Putamen (tissue), 1 donor: ENCODE measurements at regions not wholly inside any gene's neighbourhood (a gene's known extent, or its start where the extent isn't known, plus 50 kb on each side); places are given as distances from the start of the nearest gene placed in this dataset.
"Not testable (repeated sequence)": the region's sequence is repeated elsewhere in the genome, so short reads cannot be mapped to it uniquely, and the experiment has no call there.

ENCODE experiments used
- DNase-seq: peaks from one replicate; pipeline ENCODE4 v3.0.0-alpha.2; 2016; ENCODE audit warnings: low spot score

- no peak for DNase-seq
Observed at GRCh38 chr6:97456070-97456469, 173.1 kb upstream of the MMS22L start.

- no peak for DNase-seq
Observed at GRCh38 chr6:97459535-97459934, 176.5 kb upstream of the MMS22L start.

- DNase-seq = no peak
Observed at GRCh38 chr6:97459986-97460385, 177.0 kb upstream of the MMS22L start.

- no peak for DNase-seq
Observed at GRCh38 chr6:97460394-97461080, 177.5 kb upstream of the MMS22L start.

GRCh38 chr6:97461218-97461617 lies 178.2 kb upstream of the MMS22L start:
- no peak for DNase-seq

GRCh38 chr6:97462031-97462430 lies 179.0 kb upstream of the MMS22L start:
- DNase-seq = no peak

- DNase-seq = no peak
Observed at GRCh38 chr6:97462938-97463598, 180.1 kb upstream of the MMS22L start.

- DNase-seq = no peak
Observed at GRCh38 chr6:97465877-97466561, 183.0 kb upstream of the MMS22L start.

GRCh38 chr6:97468981-97469380 lies 186.0 kb upstream of the MMS22L start:
- DNase-seq = no peak

- DNase-seq = no peak
Observed at GRCh38 chr6:97469451-97469850, 186.4 kb upstream of the MMS22L start.

GRCh38 chr6:97470322-97470721 lies 187.3 kb upstream of the MMS22L start:
- no peak for DNase-seq

- no peak for DNase-seq
Observed at GRCh38 chr6:97473979-97474378, 191.0 kb upstream of the MMS22L start.

- DNase-seq = peak; percentile 84
Observed at GRCh38 chr6:97497713-97498331, 214.8 kb upstream of the MMS22L start.

- DNase-seq = no peak
Observed at GRCh38 chr6:97501853-97502252, 218.8 kb upstream of the MMS22L start.

- no peak for DNase-seq
Observed at GRCh38 chr6:97508646-97509045, 225.6 kb upstream of the MMS22L start.

- not testable (repeated sequence) for DNase-seq
Observed at GRCh38 chr6:97513260-97513659, 230.2 kb upstream of the MMS22L start.

GRCh38 chr6:97524811-97525210 lies 241.8 kb upstream of the MMS22L start:
- peak; percentile 30 for DNase-seq

GRCh38 chr6:97535800-97536199 lies 252.8 kb upstream of the MMS22L start:
- no peak for DNase-seq

GRCh38 chr6:97548354-97548753 lies 265.3 kb upstream of the MMS22L start:
- DNase-seq = no peak

- no peak for DNase-seq
Observed at GRCh38 chr6:97557355-97557754, 274.3 kb upstream of the MMS22L start.

GRCh38 chr6:97563529-97563928 lies 280.5 kb upstream of the MMS22L start:
- no peak for DNase-seq

- DNase-seq = no peak
Observed at GRCh38 chr6:97572943-97573342, 289.9 kb upstream of the MMS22L start.

- peak; percentile 23 for DNase-seq
Observed at GRCh38 chr6:97586344-97586743, 303.3 kb upstream of the MMS22L start.
